ENCODE measurements at regions not wholly inside any gene's neighbourhood (a gene's known extent, or its start where the extent isn't known, plus 50 kb on each side); places are given as distances from the start of the nearest gene placed in this dataset.

GRCh38 chr11:30113326-30113898 lies 96.6 kb upstream of the KCNA4 start:
- no peak for DNase-seq
- no peak for TF ChIP-seq CTCF (IDR thresholded peaks at IDR 0.05; ENCODE audit: low read depth, low read length)
- H3K4me3 ChIP-seq (ENCODE audit: low read depth, low read length): no peak overlapping the region
- no peak overlapping the region for H3K27ac ChIP-seq
- H3K36me3 ChIP-seq: no peaks in the 10 kb centered on the region
- H3K9me3 ChIP-seq (ENCODE audit: severe bottlenecking): no peaks in the 10 kb centered on the region
- no peaks in the 10 kb centered on the region for H3K27me3 ChIP-seq (ENCODE audit: insufficient read depth, low read depth, severe bottlenecking)

- TF ChIP-seq CTCF (IDR thresholded peaks at IDR 0.05; ENCODE audit: low read depth, low read length): no peak
- no peak overlapping the region for H3K4me3 ChIP-seq (ENCODE audit: low read depth, low read length)
- no peaks in the 10 kb centered on the region for H3K9me3 ChIP-seq (ENCODE audit: severe bottlenecking)
These were observed 99.7 kb upstream of the KCNA4 start for GRCh38 chr11:30116512-30116911.

DNA sequence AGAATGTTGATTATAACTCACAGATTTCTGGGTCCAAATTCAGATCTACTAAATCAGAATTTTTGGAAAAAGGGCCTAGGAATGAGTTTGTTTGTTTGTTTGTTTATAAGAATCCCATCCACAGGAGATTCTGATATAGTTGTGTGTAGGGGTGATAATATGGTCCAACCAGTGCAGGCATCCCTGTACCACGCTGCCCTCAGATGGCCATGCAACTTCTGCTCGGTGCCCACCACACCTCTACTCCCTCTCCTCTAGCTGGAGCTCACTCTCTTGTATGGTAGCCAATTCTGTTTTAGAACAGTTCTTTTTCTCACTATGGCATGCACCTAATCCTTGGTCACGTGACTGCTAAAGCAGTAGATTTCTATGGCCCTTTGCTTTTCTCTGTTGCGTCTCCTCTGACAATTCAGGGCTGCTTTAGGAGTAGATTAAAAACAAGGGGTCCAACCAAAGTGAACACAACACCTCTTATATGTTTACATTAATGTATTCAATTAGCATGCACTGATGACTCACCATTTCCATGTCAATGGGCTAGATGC lies 103.3 kb upstream of the KCNA4 start:
- peak; percentile 36 for TF ChIP-seq CTCF (IDR thresholded peaks at IDR 0.05; ENCODE audit: low read depth, low read length)
- Histone ChIP-seq H3K27me3 (ENCODE audit: insufficient read depth, low read depth, severe bottlenecking) (no peaks in the 10 kb centered on the region), H3K36me3 (no peaks in the 10 kb centered on the region), H3K9me3 (ENCODE audit: severe bottlenecking) (no peaks in the 10 kb centered on the region), H3K27ac (no peak overlapping the region), H3K4me3 (ENCODE audit: low read depth, low read length) (no peak overlapping the region)
- peak; percentile 10 for DNase-seq

More at GRCh38 chr11:30116512-30116911, 99.7 kb upstream of the KCNA4 start:
- DNase-seq: no peak
- no peaks in the 10 kb centered on the region for H3K27me3 ChIP-seq (ENCODE audit: insufficient read depth, low read depth, severe bottlenecking)
- H3K27ac ChIP-seq: no peak overlapping the region
- H3K36me3 ChIP-seq: no peaks in the 10 kb centered on the region

GRCh38 chr11:30125456-30125855 lies 105.4 kb upstream of the FSHB start:
- no peak overlapping the region for H3K27ac ChIP-seq
- H3K4me3 ChIP-seq (ENCODE audit: low read depth, low read length): no peak overlapping the region
- H3K27me3 ChIP-seq (ENCODE audit: insufficient read depth, low read depth, severe bottlenecking): no peaks in the 10 kb centered on the region
- no peaks in the 10 kb centered on the region for H3K36me3 ChIP-seq
- no peaks in the 10 kb centered on the region for H3K9me3 ChIP-seq (ENCODE audit: severe bottlenecking)
- no peak for DNase-seq
- no peak for TF ChIP-seq CTCF (IDR thresholded peaks at IDR 0.05; ENCODE audit: low read depth, low read length)

DNA sequence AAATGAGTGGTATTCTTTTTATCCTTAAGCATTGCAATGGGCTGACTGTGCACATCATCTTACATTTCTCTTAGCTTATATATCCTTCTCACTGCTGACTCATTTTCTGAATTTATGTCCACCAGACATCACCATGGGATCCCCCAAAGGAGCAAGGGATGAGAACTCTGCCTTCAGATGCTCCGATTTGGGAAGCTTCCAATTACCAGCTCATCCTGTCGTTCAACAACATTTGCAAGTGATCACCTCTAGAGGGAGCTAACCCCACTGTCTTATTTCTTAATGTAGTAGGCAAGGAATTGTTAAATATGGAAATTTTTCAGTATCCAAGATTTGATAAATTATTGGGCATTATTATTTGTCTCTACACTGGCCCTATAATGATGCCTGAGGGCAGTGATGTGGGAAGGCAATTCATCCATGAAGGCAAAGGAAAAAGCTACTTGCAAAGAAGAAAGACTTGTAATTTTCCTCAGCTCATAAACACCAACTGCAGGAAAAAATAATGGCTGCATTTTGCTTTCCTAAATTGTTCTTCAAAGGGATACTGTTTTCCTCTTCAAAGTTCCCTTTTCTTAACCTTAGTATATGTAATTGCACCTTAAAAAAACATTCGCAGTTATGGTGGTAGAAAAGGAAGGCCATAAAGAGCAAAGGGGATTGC lies 102.4 kb upstream of the FSHB start:
- no peak for DNase-seq
- no peaks in the 10 kb centered on the region for H3K27me3 ChIP-seq (ENCODE audit: insufficient read depth, low read depth, severe bottlenecking)
- no peaks in the 10 kb centered on the region for H3K9me3 ChIP-seq (ENCODE audit: severe bottlenecking)
- H3K4me3 ChIP-seq (ENCODE audit: low read depth, low read length): no peak overlapping the region
- no peak overlapping the region for H3K27ac ChIP-seq
- no peaks in the 10 kb centered on the region for H3K36me3 ChIP-seq
- peak; percentile 61 for TF ChIP-seq CTCF (IDR thresholded peaks at IDR 0.05; ENCODE audit: low read depth, low read length)

Measured in WERI-Rb-1 (cell line).